LNCAP (cell line): ENCODE measurements at regions not wholly inside any gene's neighbourhood (a gene's known extent, or its start where the extent isn't known, plus 50 kb on each side); places are given as distances from the start of the nearest gene placed in this dataset.

Experiments
- CTCF ChIP-seq: fragments of 450-650 bp; IDR thresholded peaks from 2 replicates; pipeline ENCODE4 v1.5.1; 2017; ENCODE audit warnings: mild to moderate bottlenecking

- no peak for TF ChIP-seq CTCF
Measured at GRCh38 chr4:181756451-181757095, 486.6 kb upstream of the TENM3 start.

DNA sequence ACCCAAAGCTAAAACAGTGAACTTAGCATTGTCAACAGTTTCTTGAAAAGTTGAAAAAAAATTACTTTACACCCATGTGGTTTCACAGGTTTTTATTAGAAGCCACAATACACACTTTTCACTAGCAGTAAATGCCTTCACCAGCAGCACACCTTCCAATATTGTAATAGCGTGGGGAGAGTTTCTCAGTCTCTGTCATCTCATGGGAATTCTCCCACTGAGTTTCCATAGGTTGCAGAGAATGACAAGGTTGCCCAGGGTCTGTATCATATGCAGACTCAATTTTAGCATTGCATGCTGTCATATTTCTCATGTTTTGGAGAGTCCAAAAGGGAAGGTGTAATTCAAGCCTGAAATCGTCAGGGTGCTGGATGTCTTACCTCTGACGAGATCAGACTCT is 486.1 kb upstream of the TENM3 start:
- no peak for TF ChIP-seq CTCF

- no peak for TF ChIP-seq CTCF
Measured at GRCh38 chr4:181757910-181758660, 485.1 kb upstream of the TENM3 start.

- TF ChIP-seq CTCF: no peak
Measured at GRCh38 chr4:181760560-181760959, 482.6 kb upstream of the TENM3 start.

DNA sequence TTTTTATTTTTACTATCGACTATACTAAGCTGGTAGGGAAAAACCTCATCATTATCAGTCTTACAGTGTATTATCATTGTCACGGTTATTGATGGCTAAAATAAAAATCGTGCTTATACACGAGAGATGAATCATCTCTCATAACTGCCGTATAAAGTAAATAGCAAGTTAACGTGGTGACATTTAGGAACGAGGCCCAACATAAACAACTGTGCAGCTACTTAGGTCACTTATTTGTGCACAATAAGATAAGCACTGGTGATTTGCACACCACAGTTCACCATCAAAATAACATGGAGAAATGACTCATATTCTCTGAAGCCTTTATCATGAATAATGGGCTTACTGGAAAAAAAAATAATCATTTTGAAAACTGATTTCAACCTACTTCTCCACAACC is 482.0 kb upstream of the TENM3 start:
- TF ChIP-seq CTCF: no peak

GRCh38 chr4:181766061-181766548 is 477.1 kb upstream of the TENM3 start:
- no peak for TF ChIP-seq CTCF

DNA sequence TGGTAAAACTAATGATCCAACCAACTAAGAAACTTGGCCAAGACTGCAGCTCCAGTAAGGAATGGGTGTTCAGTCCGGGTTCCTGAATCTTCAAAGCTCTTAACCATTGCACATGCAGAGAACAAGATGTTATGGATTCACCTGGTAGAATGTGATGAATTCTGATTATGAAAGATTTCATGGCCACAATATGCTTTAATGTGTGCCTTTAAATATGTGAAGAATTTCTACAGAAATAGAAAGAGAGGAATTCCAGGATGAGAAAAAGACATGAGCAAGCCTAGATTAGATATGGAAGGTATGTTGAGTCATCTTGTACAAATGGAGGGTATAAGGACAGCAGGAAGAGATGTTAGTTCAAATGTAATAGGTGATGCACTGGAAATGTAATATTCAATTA is 472.2 kb upstream of the TENM3 start:
- TF ChIP-seq CTCF: no peak
